Neutrophil (primary cell): ENCODE measurements at regions not wholly inside any gene's neighbourhood (a gene's known extent, or its start where the extent isn't known, plus 50 kb on each side); places are given as distances from the start of the nearest gene placed in this dataset.

ENCODE experiments used
- H3K27ac ChIP-seq: fragments of 200-600 bp; sonication (generic); 2 replicates; pipeline ENCODE4 v1.5.1; 2016; ENCODE audit warnings: mild to moderate bottlenecking, moderate library complexity
- H3K27me3 ChIP-seq: fragments of 200-600 bp; sonication (generic); 2 replicates; pipeline ENCODE4 v1.6.0; 2016; ENCODE audit warnings: mild to moderate bottlenecking
- H3K36me3 ChIP-seq: fragments of 200-600 bp; sonication (generic); 2 replicates; pipeline ENCODE4 v1.5.1; 2017
- H3K4me1 ChIP-seq, 2 experiments: fragments of 200-600 bp in 1 of 2; sonication (generic) in 1 of 2; 1 replicate in 1 of 2; 2 replicates in 1 of 2; pipeline versions ENCODE4 v1.5.1 to v1.6.1; 2013 to 2016; ENCODE audit warnings: low read depth in 1 of 2, low read length in 1 of 2, mild to moderate bottlenecking in 1 of 2, moderate library complexity in 1 of 2; ENCODE audit not compliant: control insufficient read depth in 1 of 2, insufficient read depth in 1 of 2
- H3K4me3 ChIP-seq, 2 experiments: fragments of 200-600 bp in 1 of 2; sonication (generic) in 1 of 2; 1 replicate in 1 of 2; 2 replicates in 1 of 2; pipeline ENCODE4 v1.5.1; 2013 to 2016; ENCODE audit warnings: low read depth in 1 of 2, low read length in 1 of 2, mild to moderate bottlenecking in 1 of 2, moderate library complexity in 1 of 2
- H3K9me3 ChIP-seq: fragments of 200-600 bp; sonication (generic); 2 replicates; pipeline ENCODE4 v1.5.1; 2016
- CTCF ChIP-seq: fragments of 200-600 bp; sonication (generic); IDR thresholded peaks from 2 replicates; pipeline ENCODE4 v1.5.1; 2016; ENCODE audit warnings: antibody characterized with exemption

- Histone ChIP-seq H3K9me3 (no peaks in the 10 kb centered on the region), H3K4me1 (no peaks in the 10 kb centered on the region), H3K27me3 (no peaks in the 10 kb centered on the region), H3K4me3 (no peak overlapping the region), H3K36me3 (no peaks in the 10 kb centered on the region), H3K27ac (no peak overlapping the region)
- TF ChIP-seq CTCF, result no peak
These were observed 541.9 kb upstream of the CDH11 start for GRCh38 chr16:65663774-65664173.

GRCh38 chr16:65662256-65662655 lies 540.4 kb upstream of the CDH11 start:
- Histone ChIP-seq H3K27ac (no peak overlapping the region), H3K36me3 (no peaks in the 10 kb centered on the region), H3K4me1 (no peaks in the 10 kb centered on the region), H3K27me3 (peaks cover 10% of the 10 kb centered on the region), H3K4me3 (no peak overlapping the region), H3K9me3 (no peaks in the 10 kb centered on the region)
- TF ChIP-seq CTCF, result no peak

- Histone ChIP-seq H3K9me3 (no peaks in the 10 kb centered on the region), H3K27ac (no peak overlapping the region), H3K4me1 (no peaks in the 10 kb centered on the region), H3K36me3 (no peaks in the 10 kb centered on the region), H3K27me3 (peaks cover 17% of the 10 kb centered on the region), H3K4me3 (no peak overlapping the region)
- no peak for TF ChIP-seq CTCF
These were observed 539.7 kb upstream of the CDH11 start for GRCh38 chr16:65661558-65661957.

- TF ChIP-seq CTCF, result no peak
- H3K27ac ChIP-seq, result no peak overlapping the region
- no peak overlapping the region for H3K4me3 ChIP-seq
- H3K9me3 ChIP-seq, result no peaks in the 10 kb centered on the region
- no peaks in the 10 kb centered on the region for H3K4me1 ChIP-seq
- peaks cover 28% of the 10 kb centered on the region for H3K27me3 ChIP-seq
- H3K36me3 ChIP-seq, result no peaks in the 10 kb centered on the region
These were observed 538.5 kb upstream of the CDH11 start for GRCh38 chr16:65660390-65660789.

- Histone ChIP-seq H3K4me3 (no peak overlapping the region), H3K27me3 (peaks cover 28% of the 10 kb centered on the region), H3K4me1 (no peaks in the 10 kb centered on the region), H3K27ac (no peak overlapping the region), H3K9me3 (no peaks in the 10 kb centered on the region), H3K36me3 (no peaks in the 10 kb centered on the region)
- no peak for TF ChIP-seq CTCF
These were observed 537.9 kb upstream of the CDH11 start for GRCh38 chr16:65659758-65660157.

GRCh38 chr16:65658787-65659220 lies 536.9 kb upstream of the CDH11 start:
- H3K27ac ChIP-seq, result no peak overlapping the region
- TF ChIP-seq CTCF, result no peak
- no peak overlapping the region for H3K4me3 ChIP-seq
- peaks cover 28% of the 10 kb centered on the region for H3K27me3 ChIP-seq
- no peaks in the 10 kb centered on the region for H3K9me3 ChIP-seq
- H3K4me1 ChIP-seq, result no peaks in the 10 kb centered on the region
- no peaks in the 10 kb centered on the region for H3K36me3 ChIP-seq
